HCT116 (cell line): ENCODE measurements at regions not wholly inside any gene's neighbourhood (a gene's known extent, or its start where the extent isn't known, plus 50 kb on each side); places are given as distances from the start of the nearest gene placed in this dataset.

Source experiments
- ATAC-seq: fragments of 200-7000 bp; cut with Tn5 transposase; 2 replicates; pipeline ENCODE4 v1.9.1; 2020; ENCODE audit warnings: mild to moderate bottlenecking, moderate library complexity
- BruUV-seq: library from RNA; stranded (reverse); fragments of 400-500 nt; replicated peaks from 2 replicates; lab custom pipeline; 2021; lab: Mats Ljungman, UMichigan
- CTCF ChIA-PET: fragments of 300-600 bp; sonication (Branson Sonifier 250); formaldehyde crosslinking; loops from one replicate; lab custom pipeline; 2021; ENCODE audit warnings: antibody characterized with exemption; lab: Charles Lee
- POLR2A ChIA-PET: fragments of 300-600, 350-600 bp; sonication (Branson Sonifier 250); formaldehyde crosslinking; loops from one replicate; lab custom pipeline; 2021; ENCODE audit warnings: antibody characterized with exemption; lab: Charles Lee
- RAD21 ChIA-PET, 2 experiments: fragments of 300-600 bp; sonication (Branson Sonifier 250); formaldehyde crosslinking; loops; one replicate each; lab custom pipeline; 2023; ENCODE audit warnings: low total read pairs in 2 of 2; ENCODE audit not compliant: uncharacterized antibody in 2 of 2, unreplicated experiment in 2 of 2, low non-redundant PET in 1 of 2; lab: Charles Lee
- DNase-seq: peaks from one replicate; pipeline ENCODE4 v3.0.0-alpha.2; 2010; ENCODE audit warnings: low read depth, low spot score
- H2AFZ ChIP-seq: fragments of 200-600 bp; shearing (Covaris generic), sonication (generic); 2 replicates; pipeline ENCODE4 v1.6.1; 2017; ENCODE audit warnings: low read depth, mixed run types, mixed read lengths, antibody characterized with exemption, low read length; ENCODE audit not compliant: poor library complexity, severe bottlenecking
- H3K27ac ChIP-seq: 2 replicates; pipeline ENCODE4 v1.5.1; 2012; ENCODE audit warnings: low read depth, low read length
- H3K27me3 ChIP-seq: fragments of 200-600 bp; sonication (generic); 2 replicates; pipeline ENCODE4 v1.6.1; 2016; ENCODE audit warnings: mixed run types, low read length, mixed read lengths; ENCODE audit not compliant: insufficient read depth
- H3K36me3 ChIP-seq, 2 experiments: fragments of 200-500 bp in 1 of 2; fragments of 200-600 bp in 1 of 2; sonication (Bioruptor generic) in 1 of 2; sonication (generic) in 1 of 2; 2 replicates each; pipeline versions ENCODE4 v1.5.1 to v1.6.1; 2014 to 2016; ENCODE audit warnings: low read length in 2 of 2, inconsistent platforms in 1 of 2, mixed read lengths in 1 of 2, mixed run types in 1 of 2; ENCODE audit not compliant: insufficient read depth in 2 of 2, control insufficient read depth in 1 of 2
- H3K4me1 ChIP-seq, 2 experiments: fragments of 200-600 bp in 1 of 2; sonication (generic) in 1 of 2; 2 replicates each; pipeline versions ENCODE4 v1.5.1 to v1.6.1; 2012 to 2017; ENCODE audit warnings: low read length in 2 of 2, inconsistent platforms in 1 of 2, mild to moderate bottlenecking in 1 of 2, mixed read lengths in 1 of 2, mixed run types in 1 of 2, moderate library complexity in 1 of 2; ENCODE audit not compliant: insufficient read depth in 2 of 2, control insufficient read depth in 1 of 2
- H3K4me2 ChIP-seq: fragments of 200-600 bp; sonication (generic); 2 replicates; pipeline ENCODE4 v1.6.1; 2017; ENCODE audit warnings: mixed run types, low read length, mixed read lengths
- H3K4me3 ChIP-seq, 2 experiments: fragments of 200-600 bp in 1 of 2; sonication (generic) in 1 of 2; replicated peaks in 1 of 2; 2 replicates each; pipeline ENCODE4 v1.5.1; 2011 to 2016; ENCODE audit warnings: low read length in 2 of 2, control low read depth in 1 of 2, low read depth in 1 of 2, mild to moderate bottlenecking in 1 of 2, mixed read lengths in 1 of 2, mixed run types in 1 of 2
- H3K79me2 ChIP-seq: fragments of 200-600 bp; sonication (generic); 2 replicates; pipeline ENCODE4 v1.6.1; 2017; ENCODE audit warnings: mild to moderate bottlenecking, mixed run types, low read length, moderate library complexity, mixed read lengths; ENCODE audit not compliant: insufficient read depth
- H3K9ac ChIP-seq: fragments of 200-600 bp; sonication (generic); 2 replicates; pipeline ENCODE4 v1.6.1; 2016; ENCODE audit warnings: low read length, mixed read lengths
- H3K9me2 ChIP-seq: fragments of 200-600 bp; sonication (generic), shearing (Covaris generic); 2 replicates; pipeline ENCODE4 v1.6.1; 2017; ENCODE audit warnings: mixed run types, mild to moderate bottlenecking, moderate library complexity; ENCODE audit not compliant: insufficient read depth
- H3K9me3 ChIP-seq, 2 experiments: fragments of 200-500 bp in 1 of 2; fragments of 200-600 bp in 1 of 2; sonication (Bioruptor generic) in 1 of 2; sonication (generic) in 1 of 2; 2 replicates each; pipeline ENCODE4 v1.6.1; 2014 to 2017; ENCODE audit warnings: low read length in 2 of 2, mixed read lengths in 2 of 2, inconsistent platforms in 1 of 2, low read depth in 1 of 2, mild to moderate bottlenecking in 1 of 2, mixed run types in 1 of 2, moderate library complexity in 1 of 2; ENCODE audit not compliant: control insufficient read depth in 1 of 2, insufficient read depth in 1 of 2
- H4K20me1 ChIP-seq: fragments of 200-600 bp; sonication (generic), shearing (Covaris generic); 2 replicates; pipeline ENCODE4 v1.6.1; 2017; ENCODE audit warnings: mixed run types, mild to moderate bottlenecking, moderate library complexity; ENCODE audit not compliant: insufficient read depth
- CBX3 ChIP-seq: IDR thresholded peaks from 2 replicates; pipeline ENCODE4 v1.6.1; 2012; ENCODE audit warnings: low read depth
- ELF1 ChIP-seq: IDR thresholded peaks from 2 replicates; pipeline ENCODE4 v1.6.1; 2012; ENCODE audit warnings: low read depth, borderline replicate concordance
- EZH2 ChIP-seq: fragments of 200-600 bp; sonication (generic); IDR thresholded peaks from 2 replicates; pipeline ENCODE4 v1.6.1; 2017; ENCODE audit warnings: antibody characterized with exemption, mixed run types
- EZH2phosphoT487 ChIP-seq: fragments of 200-600 bp; IDR thresholded peaks from 2 replicates; pipeline ENCODE4 v1.6.1; 2018; ENCODE audit warnings: antibody characterized with exemption, borderline replicate concordance
- POLR2A ChIP-seq: IDR thresholded peaks from 2 replicates; pipeline ENCODE4 v1.7.0; 2011; ENCODE audit warnings: borderline replicate concordance; ENCODE audit not compliant: insufficient read depth, insufficient read length; ENCODE audit errors: extremely low read depth
- POLR2AphosphoS5 ChIP-seq: IDR thresholded peaks from 2 replicates; pipeline ENCODE4 v1.6.1; 2011; ENCODE audit warnings: mild to moderate bottlenecking, low read depth, low read length, moderate library complexity
- SIN3A ChIP-seq: IDR thresholded peaks from 2 replicates; pipeline ENCODE4 v1.6.1; 2012; ENCODE audit warnings: low read depth
- SP1 ChIP-seq: IDR thresholded peaks from 2 replicates; pipeline ENCODE4 v1.6.1; 2012; ENCODE audit warnings: low read depth
- SRF ChIP-seq: IDR thresholded peaks from 2 replicates; pipeline ENCODE4 v1.6.1; 2012; ENCODE audit warnings: low read depth
- intact Hi-C: fragments of 100-400 bp; cut with micrococcal nuclease; formaldehyde crosslinking; loops from 2 replicates; pipeline ENCODE4 v1.10.0; 2022
- TF ChIP-seq, protein P1 (sequence below): IDR thresholded peaks from 2 replicates; pipeline ENCODE4 v1.6.1; 2011; ENCODE audit warnings: mild to moderate bottlenecking, low read length, moderate library complexity; ENCODE audit not compliant: insufficient replicate concordance; ENCODE audit errors: extremely low read depth
- TF ChIP-seq, protein P2 (sequence below), 3 experiments: fragments of 200-600 bp in 1 of 3; sonication (generic) in 1 of 3; IDR thresholded peaks in 2 of 3; conservative IDR thresholded peaks in 1 of 3; 2 replicates each; pipeline ENCODE4 v1.5.1; 2012 to 2017; ENCODE audit warnings: low read depth in 2 of 3, low read length in 2 of 3, antibody characterized with exemption in 1 of 3, borderline replicate concordance in 1 of 3, control low read depth in 1 of 3, mild to moderate bottlenecking in 1 of 3, mixed read lengths in 1 of 3, mixed run types in 1 of 3, moderate library complexity in 1 of 3; ENCODE audit not compliant: insufficient read depth in 1 of 3
- TF ChIP-seq, protein P3 (sequence below): IDR thresholded peaks from 2 replicates; pipeline ENCODE4 v1.6.1; 2012

DNA sequence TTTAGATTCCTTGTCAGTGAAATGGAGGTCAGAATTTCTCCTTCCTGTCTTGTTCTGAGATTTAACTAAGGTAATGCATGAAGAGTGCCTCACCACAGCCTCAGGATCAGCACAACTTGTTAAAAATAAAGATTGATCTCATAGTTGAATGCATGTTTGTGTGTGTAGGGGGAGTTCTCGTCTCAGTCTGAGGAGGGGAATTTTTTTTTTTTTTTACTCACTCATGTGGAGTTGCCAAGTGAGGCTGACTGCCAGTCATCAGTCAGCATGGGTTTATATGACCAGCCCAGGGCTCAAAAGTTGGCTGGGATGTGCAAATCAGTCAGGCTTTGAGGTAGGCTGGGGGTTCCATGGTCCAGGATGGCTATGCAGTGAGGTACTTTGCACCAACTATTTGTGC, 113.2 kb downstream of the FANCF start:
- DNase-seq: no peak
- intact Hi-C loops: no loop called here
- TF ChIP-seq EZH2 (no peak), POLR2A (no peak), EZH2phosphoT487 (no peak), SRF (no peak), CBX3 (no peak), ELF1 (no peak), SP1 (no peak), POLR2AphosphoS5 (no peak), SIN3A (no peak)
- TF ChIP-seq, protein P1, sequence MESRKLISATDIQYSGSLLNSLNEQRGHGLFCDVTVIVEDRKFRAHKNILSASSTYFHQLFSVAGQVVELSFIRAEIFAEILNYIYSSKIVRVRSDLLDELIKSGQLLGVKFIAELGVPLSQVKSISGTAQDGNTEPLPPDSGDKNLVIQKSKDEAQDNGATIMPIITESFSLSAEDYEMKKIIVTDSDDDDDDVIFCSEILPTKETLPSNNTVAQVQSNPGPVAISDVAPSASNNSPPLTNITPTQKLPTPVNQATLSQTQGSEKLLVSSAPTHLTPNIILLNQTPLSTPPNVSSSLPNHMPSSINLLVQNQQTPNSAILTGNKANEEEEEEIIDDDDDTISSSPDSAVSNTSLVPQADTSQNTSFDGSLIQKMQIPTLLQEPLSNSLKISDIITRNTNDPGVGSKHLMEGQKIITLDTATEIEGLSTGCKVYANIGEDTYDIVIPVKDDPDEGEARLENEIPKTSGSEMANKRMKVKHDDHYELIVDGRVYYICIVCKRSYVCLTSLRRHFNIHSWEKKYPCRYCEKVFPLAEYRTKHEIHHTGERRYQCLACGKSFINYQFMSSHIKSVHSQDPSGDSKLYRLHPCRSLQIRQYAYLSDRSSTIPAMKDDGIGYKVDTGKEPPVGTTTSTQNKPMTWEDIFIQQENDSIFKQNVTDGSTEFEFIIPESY: no peak
- TF ChIP-seq, protein P2, sequence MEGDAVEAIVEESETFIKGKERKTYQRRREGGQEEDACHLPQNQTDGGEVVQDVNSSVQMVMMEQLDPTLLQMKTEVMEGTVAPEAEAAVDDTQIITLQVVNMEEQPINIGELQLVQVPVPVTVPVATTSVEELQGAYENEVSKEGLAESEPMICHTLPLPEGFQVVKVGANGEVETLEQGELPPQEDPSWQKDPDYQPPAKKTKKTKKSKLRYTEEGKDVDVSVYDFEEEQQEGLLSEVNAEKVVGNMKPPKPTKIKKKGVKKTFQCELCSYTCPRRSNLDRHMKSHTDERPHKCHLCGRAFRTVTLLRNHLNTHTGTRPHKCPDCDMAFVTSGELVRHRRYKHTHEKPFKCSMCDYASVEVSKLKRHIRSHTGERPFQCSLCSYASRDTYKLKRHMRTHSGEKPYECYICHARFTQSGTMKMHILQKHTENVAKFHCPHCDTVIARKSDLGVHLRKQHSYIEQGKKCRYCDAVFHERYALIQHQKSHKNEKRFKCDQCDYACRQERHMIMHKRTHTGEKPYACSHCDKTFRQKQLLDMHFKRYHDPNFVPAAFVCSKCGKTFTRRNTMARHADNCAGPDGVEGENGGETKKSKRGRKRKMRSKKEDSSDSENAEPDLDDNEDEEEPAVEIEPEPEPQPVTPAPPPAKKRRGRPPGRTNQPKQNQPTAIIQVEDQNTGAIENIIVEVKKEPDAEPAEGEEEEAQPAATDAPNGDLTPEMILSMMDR (IDR thresholded peaks at IDR 0.05 in 2 of 3, conservative IDR thresholded peaks at IDR 0.05 in 1 of 3; ENCODE audit: borderline replicate concordance in 1 of 3, insufficient read depth in 1 of 3, low read depth in 2 of 3, low read length in 2 of 3): no peak
- TF ChIP-seq, protein P3, sequence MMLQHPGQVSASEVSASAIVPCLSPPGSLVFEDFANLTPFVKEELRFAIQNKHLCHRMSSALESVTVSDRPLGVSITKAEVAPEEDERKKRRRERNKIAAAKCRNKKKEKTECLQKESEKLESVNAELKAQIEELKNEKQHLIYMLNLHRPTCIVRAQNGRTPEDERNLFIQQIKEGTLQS: no peak
- TF ChIP-seq, all 23 proteins: peak for 0
- BruUV-seq: no TSS peak
- Histone ChIP-seq H2AFZ (no peak overlapping the region), H3K9ac (no peak overlapping the region), H3K9me3 (no peaks in the 10 kb centered on the region), H3K27ac (no peak overlapping the region), H3K4me2 (no peak overlapping the region), H4K20me1 (no peaks in the 10 kb centered on the region), H3K27me3 (no peaks in the 10 kb centered on the region), H3K36me3 (no peaks in the 10 kb centered on the region), H3K4me3 (no peak overlapping the region), H3K4me1 (no peaks in the 10 kb centered on the region), H3K79me2 (no peaks in the 10 kb centered on the region), H3K9me2 (no peaks in the 10 kb centered on the region)
- ChIA-PET POLR2A (no interaction called here), CTCF (no interaction called here), RAD21 (no interaction called here)
- no peak for ATAC-seq
